ENCODE measurements at regions not wholly inside any gene's neighbourhood (a gene's known extent, or its start where the extent isn't known, plus 50 kb on each side); places are given as distances from the start of the nearest gene placed in this dataset.

DNA sequence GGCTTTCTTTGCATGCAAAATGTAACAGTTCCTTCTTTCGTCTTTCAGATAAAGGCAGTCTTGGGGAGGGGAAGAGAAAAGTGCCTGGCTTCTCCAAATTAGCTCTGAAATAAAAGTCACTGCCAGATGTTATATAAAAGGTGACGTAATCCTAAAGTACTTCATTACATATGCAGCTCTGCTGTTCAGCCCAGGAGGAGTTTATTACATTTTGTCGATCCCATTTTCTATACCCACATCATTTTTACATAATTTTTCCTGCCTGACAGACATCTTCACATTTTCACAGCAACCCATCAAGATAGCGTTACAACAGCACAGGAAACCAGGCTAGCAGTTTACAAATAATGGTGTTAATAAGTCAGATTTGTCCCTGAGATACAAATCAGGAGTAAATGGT lies 86.7 kb upstream of the SLC30A5 start:
- TF ChIP-seq, protein P1, sequence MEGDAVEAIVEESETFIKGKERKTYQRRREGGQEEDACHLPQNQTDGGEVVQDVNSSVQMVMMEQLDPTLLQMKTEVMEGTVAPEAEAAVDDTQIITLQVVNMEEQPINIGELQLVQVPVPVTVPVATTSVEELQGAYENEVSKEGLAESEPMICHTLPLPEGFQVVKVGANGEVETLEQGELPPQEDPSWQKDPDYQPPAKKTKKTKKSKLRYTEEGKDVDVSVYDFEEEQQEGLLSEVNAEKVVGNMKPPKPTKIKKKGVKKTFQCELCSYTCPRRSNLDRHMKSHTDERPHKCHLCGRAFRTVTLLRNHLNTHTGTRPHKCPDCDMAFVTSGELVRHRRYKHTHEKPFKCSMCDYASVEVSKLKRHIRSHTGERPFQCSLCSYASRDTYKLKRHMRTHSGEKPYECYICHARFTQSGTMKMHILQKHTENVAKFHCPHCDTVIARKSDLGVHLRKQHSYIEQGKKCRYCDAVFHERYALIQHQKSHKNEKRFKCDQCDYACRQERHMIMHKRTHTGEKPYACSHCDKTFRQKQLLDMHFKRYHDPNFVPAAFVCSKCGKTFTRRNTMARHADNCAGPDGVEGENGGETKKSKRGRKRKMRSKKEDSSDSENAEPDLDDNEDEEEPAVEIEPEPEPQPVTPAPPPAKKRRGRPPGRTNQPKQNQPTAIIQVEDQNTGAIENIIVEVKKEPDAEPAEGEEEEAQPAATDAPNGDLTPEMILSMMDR (IDR thresholded peaks at IDR 0.05) = no peak
- TF ChIP-seq POLR2AphosphoS5 (IDR thresholded peaks at IDR 0.05) (no peak), POLR2A (IDR thresholded peaks at IDR 0.05) (no peak)

Data from upper lobe of left lung (tissue), 4 donors.